HL-60 (cell line): ENCODE measurements at regions not wholly inside any gene's neighbourhood (a gene's known extent, or its start where the extent isn't known, plus 50 kb on each side); places are given as distances from the start of the nearest gene placed in this dataset.

Experiments used
- CTCF ChIP-seq: IDR thresholded peaks from one replicate; pipeline ENCODE4 v1.5.1; 2011; ENCODE audit warnings: low read length, control low read depth, inconsistent platforms; ENCODE audit not compliant: insufficient read depth
- GABPA ChIP-seq: IDR thresholded peaks from 2 replicates; pipeline ENCODE4 v1.6.1; 2012; ENCODE audit warnings: low read depth
- POLR2AphosphoS5 ChIP-seq: IDR thresholded peaks from 2 replicates; pipeline ENCODE4 v1.6.1; 2012; ENCODE audit warnings: low read depth
- REST ChIP-seq: IDR thresholded peaks from 2 replicates; pipeline ENCODE4 v1.6.1; 2012; ENCODE audit warnings: low read depth; ENCODE audit not compliant: insufficient replicate concordance
- SPI1 ChIP-seq: IDR thresholded peaks from 2 replicates; pipeline ENCODE4 v1.6.1; 2012; ENCODE audit warnings: low read depth, mild to moderate bottlenecking, borderline replicate concordance

GRCh38 chr15:77804210-77804609 is 171.5 kb upstream of the LINGO1 start:
- TF ChIP-seq POLR2AphosphoS5 (no peak), CTCF (no peak), GABPA (no peak), REST (no peak), SPI1 (no peak)
